Inferior parietal cortex (tissue), 1 donor: ENCODE measurements at regions not wholly inside any gene's neighbourhood (a gene's known extent, or its start where the extent isn't known, plus 50 kb on each side); places are given as distances from the start of the nearest gene placed in this dataset.

ENCODE experiments used
- DNase-seq: peaks from one replicate; pipeline ENCODE4 v3.0.0-alpha.2; 2016; ENCODE audit errors: extremely low spot score

GRCh38 chr13:28545583-28546333, 50.8 kb upstream of the FLT1 start:
- DNase-seq = no peak
